ENCODE measurements at regions not wholly inside any gene's neighbourhood (a gene's known extent, or its start where the extent isn't known, plus 50 kb on each side); places are given as distances from the start of the nearest gene placed in this dataset.

DNA sequence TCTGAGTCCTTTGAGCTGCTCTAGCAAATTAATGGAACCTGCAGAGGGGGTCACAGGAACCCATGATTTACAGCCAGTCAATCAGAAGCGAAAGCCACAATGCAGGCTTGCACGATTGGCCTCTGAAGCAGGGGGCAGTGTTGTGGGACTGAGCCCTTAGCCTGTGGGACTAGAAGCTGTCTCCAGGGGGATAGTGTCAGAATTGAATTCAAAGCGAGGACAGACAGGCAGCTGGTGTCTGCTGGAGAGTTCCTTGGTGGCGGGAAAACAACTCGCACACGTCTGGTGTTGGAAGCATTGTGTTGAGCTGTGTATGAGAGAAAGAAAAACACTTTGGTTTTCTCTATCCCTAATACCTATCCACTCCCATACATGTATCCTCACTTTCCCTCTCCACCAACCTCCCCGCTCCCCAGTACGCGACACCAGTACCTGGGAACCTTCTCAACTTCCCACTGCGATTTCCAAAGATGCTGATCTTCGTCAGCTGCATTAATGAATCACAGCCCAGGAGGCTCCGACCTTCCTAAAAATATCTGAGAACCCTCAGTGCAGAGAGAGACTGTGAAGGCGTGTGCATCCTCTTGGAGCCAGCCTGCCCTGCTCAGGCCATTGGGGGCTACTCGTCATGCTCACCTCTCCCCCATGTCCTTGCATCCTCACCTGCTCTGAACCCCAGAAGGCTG is 88.2 kb downstream of the HS1BP3 start:
- DNase-seq = no peak

DNA sequence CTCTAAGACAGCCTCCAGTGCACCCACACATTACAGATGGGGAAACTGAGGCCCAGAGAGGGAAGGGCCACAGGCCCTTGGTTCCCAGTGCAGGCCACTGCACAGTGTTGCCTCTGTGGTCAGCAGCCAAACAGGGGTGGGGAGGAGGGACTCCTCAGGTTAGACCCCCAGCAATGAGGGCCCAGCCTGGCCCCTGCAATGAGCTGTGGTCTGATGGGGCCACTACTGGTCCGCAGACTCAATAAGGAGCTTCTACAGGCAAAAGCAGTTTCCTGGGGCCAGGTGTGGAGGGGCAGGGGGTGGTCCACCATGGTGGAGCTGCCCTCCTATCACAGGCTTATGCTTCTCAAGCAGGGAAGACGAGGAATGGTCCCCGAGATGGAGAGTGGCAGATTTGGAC is 87.6 kb downstream of the HS1BP3 start:
- DNase-seq = no peak

DNA sequence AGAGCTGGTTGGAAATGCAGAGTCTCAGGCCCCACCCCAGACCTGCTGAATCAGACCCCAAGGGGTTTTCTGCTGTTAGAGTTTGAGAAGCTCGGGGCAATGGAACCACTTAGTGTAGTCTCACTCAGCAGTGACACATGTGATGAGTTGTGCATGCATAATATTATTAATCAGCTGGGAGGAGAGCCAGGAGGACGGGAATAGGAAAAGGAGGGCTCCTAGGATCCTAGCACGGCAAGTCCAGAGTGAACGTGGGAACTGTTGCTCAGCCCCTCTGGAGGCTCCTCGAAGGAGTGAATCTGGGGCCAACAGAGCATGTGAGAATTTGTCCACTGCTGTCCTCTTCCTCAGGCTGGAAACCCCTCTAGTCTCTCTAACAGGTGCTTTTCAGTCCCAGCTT is 87.1 kb downstream of the HS1BP3 start:
- no peak for DNase-seq

DNA sequence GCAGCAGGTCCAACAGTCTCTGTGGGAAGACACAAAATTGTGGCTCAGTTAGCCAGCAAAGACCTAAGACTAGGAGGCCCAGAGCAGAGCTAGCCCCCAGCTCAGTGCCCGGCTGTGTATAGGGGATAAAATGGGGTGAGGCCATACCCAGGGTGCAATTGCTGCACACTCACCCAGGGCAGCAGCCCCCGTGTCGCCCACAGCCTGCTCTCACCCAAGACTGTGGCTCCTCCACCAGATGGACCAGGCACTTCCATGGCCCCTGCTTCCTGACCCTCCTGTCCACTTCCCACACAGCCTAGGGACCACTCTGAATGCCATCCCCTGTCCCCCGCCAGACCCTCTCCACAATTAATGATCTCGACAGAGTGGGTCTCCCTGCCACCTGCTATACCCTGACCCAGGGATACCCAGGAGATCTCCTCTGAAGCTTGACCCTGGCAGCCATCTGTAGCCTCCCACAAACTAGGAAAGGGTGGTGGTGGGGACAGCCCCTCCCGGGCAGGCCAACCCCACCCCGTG is 85.7 kb downstream of the HS1BP3 start:
- DNase-seq = no peak

DNA sequence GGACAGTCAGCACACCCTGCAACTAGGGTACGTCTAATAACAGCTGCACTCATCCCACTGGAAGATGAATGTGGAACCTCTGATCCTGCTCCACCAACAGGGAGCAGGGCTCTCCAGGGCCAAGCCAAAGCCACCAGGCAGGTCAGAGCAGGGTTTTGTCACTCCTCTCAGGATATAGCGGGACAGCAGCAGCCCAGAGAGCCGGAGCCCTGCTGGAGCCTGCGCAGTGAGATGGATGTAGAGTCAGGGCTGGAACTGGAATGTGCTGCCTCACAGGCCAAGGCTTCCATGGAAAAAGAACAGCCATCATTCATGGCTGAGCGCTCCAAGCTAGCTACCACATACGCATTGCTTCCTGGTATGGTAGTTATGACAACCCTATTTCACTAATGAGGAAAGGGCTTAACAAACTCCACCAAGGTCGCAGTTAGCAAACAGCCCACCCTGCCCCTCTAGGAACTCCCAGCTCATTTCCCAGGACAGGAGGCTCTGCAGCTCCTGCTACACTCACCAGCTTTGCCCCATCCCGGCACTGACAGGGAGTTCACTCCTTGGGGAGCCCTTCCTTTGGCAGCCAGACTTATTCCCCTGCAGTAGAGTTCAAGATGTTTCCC is 85.2 kb downstream of the HS1BP3 start:
- no peak for DNase-seq

DNA sequence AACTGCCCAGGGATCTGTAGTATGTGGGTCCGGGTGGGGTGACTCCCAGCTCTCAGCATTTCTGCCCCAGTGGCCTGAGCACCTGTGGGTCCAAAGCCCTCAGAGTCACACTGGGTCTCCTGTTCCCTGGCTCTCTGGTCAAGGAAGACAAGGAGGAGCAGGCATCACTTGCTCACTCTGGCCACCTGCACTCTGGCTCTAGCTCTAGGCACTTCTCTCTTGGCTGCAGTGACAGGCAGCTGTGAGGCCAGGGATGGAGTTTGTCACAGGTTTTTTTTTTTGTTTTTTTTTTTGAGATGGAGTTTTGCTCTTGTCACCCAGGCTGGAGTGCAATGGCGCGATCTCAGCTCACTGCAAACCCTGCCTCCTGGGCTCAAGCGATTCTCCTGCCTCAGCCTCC is 84.6 kb downstream of the HS1BP3 start:
- DNase-seq = no peak

DNA sequence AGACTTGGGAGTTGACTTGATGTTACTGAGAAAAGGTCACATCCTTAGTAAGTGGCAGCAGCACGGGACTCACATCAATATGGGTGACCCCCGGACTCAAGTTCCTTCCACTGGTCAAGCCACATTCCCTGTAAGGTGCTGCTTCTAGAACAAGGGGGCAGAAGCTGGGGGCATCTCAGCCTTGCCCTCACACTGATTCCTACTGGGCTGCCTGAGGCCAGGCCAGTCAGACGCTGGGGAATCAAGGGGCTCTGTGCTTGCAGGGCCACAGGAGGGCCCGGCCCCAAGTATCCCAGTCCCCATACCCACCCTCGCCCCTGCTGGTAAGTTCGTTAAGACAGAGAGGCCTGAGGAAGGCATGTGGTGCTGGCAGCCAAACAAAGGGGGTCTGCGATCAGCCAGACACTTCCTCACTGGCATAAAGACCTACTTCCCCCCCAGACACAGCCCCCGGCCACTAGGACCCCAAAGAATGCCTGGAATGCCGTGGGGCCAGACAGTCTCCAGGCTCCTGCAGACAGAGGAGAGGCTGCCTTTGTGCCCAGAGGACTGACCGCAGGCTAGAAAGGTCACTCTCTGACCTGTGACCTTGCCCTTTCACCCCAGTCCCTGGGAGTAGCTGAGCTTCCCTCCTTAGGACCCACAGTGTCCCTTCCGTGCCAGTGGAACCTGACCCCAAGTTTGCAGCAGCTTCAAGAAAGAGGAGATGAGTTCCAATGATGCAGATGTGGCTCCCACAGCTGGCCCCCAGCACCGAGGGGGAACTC is 83.6 kb downstream of the HS1BP3 start:
- DNase-seq = no peak
